ENCODE measurements at regions not wholly inside any gene's neighbourhood (a gene's known extent, or its start where the extent isn't known, plus 50 kb on each side); places are given as distances from the start of the nearest gene placed in this dataset.

- TF ChIP-seq CTCF (IDR thresholded peaks at IDR 0.05; ENCODE audit: control insufficient read depth, insufficient read depth, low read depth, low read length, missing control alignments) = peak; percentile 48
- H3K4me3 ChIP-seq (ENCODE audit: control insufficient read depth, low read depth, low read length) = no peak overlapping the region
- peak; percentile 38 for DNase-seq (ENCODE audit: low read depth)
Measured at GRCh38 chr10:52566471-52567246, 205.9 kb downstream of the MBL2 start.

GRCh38 chr10:52567247-52567580 lies 205.4 kb downstream of the MBL2 start:
- TF ChIP-seq CTCF (IDR thresholded peaks at IDR 0.05; ENCODE audit: control insufficient read depth, insufficient read depth, low read depth, low read length, missing control alignments) = no peak
- H3K4me3 ChIP-seq (ENCODE audit: control insufficient read depth, low read depth, low read length) = no peak overlapping the region
- no peak for DNase-seq (ENCODE audit: low read depth)

- no peak for TF ChIP-seq CTCF (IDR thresholded peaks at IDR 0.05; ENCODE audit: control insufficient read depth, insufficient read depth, low read depth, low read length, missing control alignments)
- H3K4me3 ChIP-seq (ENCODE audit: control insufficient read depth, low read depth, low read length) = no peak overlapping the region
- no peak for DNase-seq (ENCODE audit: low read depth)
Measured at GRCh38 chr10:52568309-52568708, 204.3 kb downstream of the MBL2 start.

- no peak for TF ChIP-seq CTCF (IDR thresholded peaks at IDR 0.05; ENCODE audit: control insufficient read depth, insufficient read depth, low read depth, low read length, missing control alignments)
- H3K4me3 ChIP-seq (ENCODE audit: control insufficient read depth, low read depth, low read length) = no peak overlapping the region
Measured at GRCh38 chr10:52570490-52570889, 202.1 kb downstream of the MBL2 start.

GRCh38 chr10:52571018-52571417 lies 201.6 kb downstream of the MBL2 start:
- no peak for TF ChIP-seq CTCF (IDR thresholded peaks at IDR 0.05; ENCODE audit: control insufficient read depth, insufficient read depth, low read depth, low read length, missing control alignments)
- no peak for DNase-seq (ENCODE audit: low read depth)
- no peak overlapping the region for H3K4me3 ChIP-seq (ENCODE audit: control insufficient read depth, low read depth, low read length)

More at GRCh38 chr10:52570490-52570889, 202.1 kb downstream of the MBL2 start:
- DNase-seq (ENCODE audit: low read depth) = no peak

- no peak for DNase-seq (ENCODE audit: low read depth)
- no peak for TF ChIP-seq CTCF (IDR thresholded peaks at IDR 0.05; ENCODE audit: control insufficient read depth, insufficient read depth, low read depth, low read length, missing control alignments)
- no peak overlapping the region for H3K4me3 ChIP-seq (ENCODE audit: control insufficient read depth, low read depth, low read length)
Measured at GRCh38 chr10:52571516-52572182, 200.9 kb downstream of the MBL2 start.
